IPS-18a (cell line): ENCODE measurements at regions not wholly inside any gene's neighbourhood (a gene's known extent, or its start where the extent isn't known, plus 50 kb on each side); places are given as distances from the start of the nearest gene placed in this dataset.
"Not testable (repeated sequence)": the region's sequence is repeated elsewhere in the genome, so short reads cannot be mapped to it uniquely, and the experiment has no call there.

ENCODE experiments used
- H3K27ac ChIP-seq: one replicate; pipeline ENCODE4 v1.5.1; 2013; ENCODE audit warnings: low read length
- H3K27me3 ChIP-seq: one replicate; pipeline ENCODE4 v1.6.1; 2013; ENCODE audit warnings: mild to moderate bottlenecking, low read length; ENCODE audit not compliant: control insufficient read depth, insufficient read depth
- H3K36me3 ChIP-seq: one replicate; pipeline ENCODE4 v1.6.1; 2013; ENCODE audit warnings: low read depth, low read length; ENCODE audit not compliant: control insufficient read depth
- H3K4me1 ChIP-seq: one replicate; pipeline ENCODE4 v1.6.1; 2013; ENCODE audit warnings: low read depth, low read length; ENCODE audit not compliant: control insufficient read depth
- H3K4me3 ChIP-seq: one replicate; pipeline ENCODE4 v1.5.1; 2013; ENCODE audit warnings: low read length
- H3K9ac ChIP-seq: one replicate; pipeline ENCODE4 v1.6.1; 2013; ENCODE audit warnings: mild to moderate bottlenecking, low read length, moderate library complexity
- H3K9me3 ChIP-seq: one replicate; pipeline ENCODE4 v1.6.1; 2013; ENCODE audit warnings: low read depth, low read length; ENCODE audit not compliant: control insufficient read depth

DNA sequence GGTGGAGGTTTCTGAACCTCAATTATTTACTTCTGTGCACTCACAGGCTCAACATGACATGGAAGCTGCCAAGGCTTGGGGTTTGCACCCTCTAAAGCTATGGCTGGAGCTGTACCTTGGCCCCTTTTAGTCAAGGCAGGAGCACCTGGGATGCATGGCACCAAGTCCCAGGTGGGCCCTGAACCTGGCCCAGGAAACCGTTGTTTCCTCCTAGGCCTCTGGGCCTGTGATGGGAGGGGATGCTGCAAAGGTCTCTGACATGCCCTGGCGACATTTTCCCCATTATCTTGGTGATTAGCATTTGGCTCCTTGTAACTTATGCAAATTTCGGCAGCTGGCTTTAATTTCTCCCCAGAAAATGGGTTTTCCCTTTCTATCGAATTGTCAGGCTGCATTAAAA is 726.1 kb upstream of the POU3F4 start:
- no peak overlapping the region for H3K27ac ChIP-seq
- H3K9ac ChIP-seq = no peak overlapping the region
- no peaks in the 10 kb centered on the region for H3K36me3 ChIP-seq
- peaks cover 41% of the 10 kb centered on the region for H3K9me3 ChIP-seq
- no peaks in the 10 kb centered on the region for H3K4me1 ChIP-seq
- H3K27me3 ChIP-seq = no peaks in the 10 kb centered on the region
- H3K4me3 ChIP-seq = no peak overlapping the region

DNA sequence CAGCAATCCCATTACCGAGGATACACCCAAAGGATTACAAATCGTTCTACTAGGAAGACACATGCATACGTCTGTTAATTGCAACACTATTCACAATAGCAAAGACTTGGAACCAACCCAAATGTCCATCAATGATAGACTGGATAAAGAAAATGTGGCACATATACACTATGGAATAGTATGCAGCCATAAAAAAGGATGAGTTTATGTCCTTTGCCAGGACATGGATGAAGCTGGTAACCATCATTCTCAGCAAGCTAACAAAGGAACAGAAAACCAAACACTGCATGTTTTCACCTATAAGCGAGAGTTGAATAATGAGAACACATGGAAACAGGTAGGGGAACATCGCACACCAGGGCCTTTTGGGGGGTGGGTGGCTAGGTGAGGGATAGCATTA is 695.2 kb upstream of the POU3F4 start:
- H3K27ac ChIP-seq, H3K36me3 ChIP-seq, H3K27me3 ChIP-seq, H3K4me1 ChIP-seq, H3K9ac ChIP-seq, H3K4me3 ChIP-seq: not testable (repeated sequence)
- H3K9me3 ChIP-seq = peaks cover 12% of the 10 kb centered on the region

DNA sequence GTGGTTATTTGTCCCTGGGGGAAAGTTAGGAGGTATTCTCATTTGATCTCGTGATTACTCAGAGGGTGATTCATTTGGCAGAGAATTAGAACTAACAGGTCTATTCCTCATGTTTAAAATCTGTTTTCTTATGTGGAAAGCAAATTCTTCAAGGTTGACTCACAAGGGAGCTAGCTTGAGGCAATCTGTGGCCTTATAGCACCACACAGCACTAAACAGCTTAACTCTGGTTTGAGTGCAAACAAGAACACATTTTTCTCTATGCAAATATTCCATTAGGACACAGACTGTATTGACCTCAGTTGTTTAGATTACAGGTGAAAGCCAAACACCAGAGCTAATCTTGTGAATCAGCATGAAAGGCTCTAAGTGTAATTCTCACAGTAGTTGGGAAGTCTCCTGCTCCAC is 694.4 kb upstream of the POU3F4 start:
- Histone ChIP-seq H3K27ac (no peak overlapping the region), H3K36me3 (no peaks in the 10 kb centered on the region), H3K27me3 (no peaks in the 10 kb centered on the region), H3K4me3 (no peak overlapping the region), H3K9me3 (peaks cover 12% of the 10 kb centered on the region), H3K4me1 (no peaks in the 10 kb centered on the region), H3K9ac (no peak overlapping the region)

DNA sequence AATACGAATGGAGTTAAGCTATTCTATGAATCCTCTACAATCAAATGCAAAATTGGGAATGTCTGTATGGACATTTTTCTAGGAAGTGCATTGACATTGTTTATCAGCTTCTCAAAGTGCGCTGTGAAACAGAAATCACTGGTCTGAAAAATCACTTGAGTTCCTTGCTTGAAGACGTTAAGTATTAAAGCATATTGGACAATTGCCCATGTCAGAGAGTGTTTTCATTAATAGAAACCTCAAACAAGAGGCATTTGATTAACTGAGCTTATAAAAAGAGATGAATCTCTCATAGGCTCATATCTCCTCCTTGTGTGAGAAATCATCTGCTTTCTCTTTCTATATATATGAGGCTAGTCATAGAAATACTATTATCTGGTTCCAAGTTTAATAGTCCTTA is 692.1 kb upstream of the POU3F4 start:
- Histone ChIP-seq H3K27ac (no peak overlapping the region), H3K36me3 (no peaks in the 10 kb centered on the region), H3K9ac (no peak overlapping the region), H3K27me3 (no peaks in the 10 kb centered on the region), H3K9me3 (peaks cover 18% of the 10 kb centered on the region), H3K4me3 (no peak overlapping the region), H3K4me1 (no peaks in the 10 kb centered on the region)

DNA sequence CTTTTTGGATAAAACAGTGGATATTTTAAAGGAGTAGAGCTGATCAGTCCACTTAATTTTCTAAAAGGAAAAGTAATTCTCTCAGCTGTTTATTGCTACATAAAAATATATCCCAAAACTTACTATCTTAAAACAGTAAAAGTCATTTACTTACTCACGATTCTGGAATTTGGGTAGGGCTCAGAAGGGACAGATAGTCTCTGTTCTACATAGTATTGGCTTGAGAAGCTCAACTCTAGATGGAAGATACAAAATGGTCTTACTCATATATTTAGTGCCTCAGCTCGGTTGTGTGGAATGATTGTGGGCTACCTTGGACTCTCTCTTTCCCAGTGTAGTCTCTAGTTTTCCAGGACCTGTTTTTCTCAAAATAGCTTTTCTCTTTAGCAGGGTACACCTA is 691.5 kb upstream of the POU3F4 start:
- peaks cover 15% of the 10 kb centered on the region for H3K9me3 ChIP-seq
- no peak overlapping the region for H3K27ac ChIP-seq
- H3K4me1 ChIP-seq = no peaks in the 10 kb centered on the region
- H3K27me3 ChIP-seq = no peaks in the 10 kb centered on the region
- no peaks in the 10 kb centered on the region for H3K36me3 ChIP-seq
- H3K9ac ChIP-seq = no peak overlapping the region
- H3K4me3 ChIP-seq = no peak overlapping the region

DNA sequence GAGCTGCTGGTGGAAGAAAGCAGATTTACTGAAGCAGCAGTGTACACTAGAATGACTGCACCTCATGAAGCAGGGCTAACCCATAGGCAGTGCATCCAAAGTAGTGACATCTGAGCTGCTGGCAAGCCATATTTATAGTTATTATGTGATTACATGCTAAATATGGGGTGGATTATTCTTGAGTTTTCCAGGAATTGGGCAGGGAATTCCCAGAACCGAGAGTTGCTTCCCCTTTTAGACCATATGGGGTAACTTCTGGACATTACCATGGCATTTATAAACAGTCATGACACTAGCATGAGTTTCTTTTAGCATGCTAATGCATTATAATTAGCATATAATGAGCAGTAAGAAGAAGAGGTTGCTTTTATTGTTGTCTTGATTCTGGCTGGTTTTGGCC is 665.8 kb upstream of the POU3F4 start:
- no peak overlapping the region for H3K27ac ChIP-seq
- H3K4me1 ChIP-seq = no peaks in the 10 kb centered on the region
- H3K4me3 ChIP-seq = no peak overlapping the region

DNA sequence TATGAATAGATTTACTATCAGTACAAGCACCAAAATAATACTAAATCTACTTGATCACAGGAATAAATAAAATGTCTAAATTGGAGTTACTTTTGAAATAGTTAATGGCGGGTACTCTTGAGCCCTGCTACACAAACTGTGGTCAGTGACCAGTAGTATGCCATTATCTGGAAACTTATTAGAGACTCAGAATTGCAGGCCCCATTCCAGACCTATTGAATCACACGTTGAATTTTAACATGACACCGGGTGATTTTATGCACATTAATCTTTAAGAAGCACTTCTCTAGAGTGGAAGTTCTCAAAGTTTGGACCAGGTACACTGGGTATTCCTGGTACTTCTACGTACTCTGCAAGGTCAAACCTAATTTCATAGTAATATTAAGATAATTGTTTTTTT is 660.0 kb upstream of the POU3F4 start:
- H3K27ac ChIP-seq = no peak overlapping the region
- no peak overlapping the region for H3K9ac ChIP-seq
- no peaks in the 10 kb centered on the region for H3K4me1 ChIP-seq
- H3K36me3 ChIP-seq = no peaks in the 10 kb centered on the region
- peaks cover 21% of the 10 kb centered on the region for H3K9me3 ChIP-seq
- no peak overlapping the region for H3K4me3 ChIP-seq
- no peaks in the 10 kb centered on the region for H3K27me3 ChIP-seq

More for the DNA sequence above, 665.8 kb upstream of the POU3F4 start:
- Histone ChIP-seq H3K36me3 (no peaks in the 10 kb centered on the region), H3K9me3 (peaks cover 48% of the 10 kb centered on the region), H3K9ac (no peak overlapping the region), H3K27me3 (no peaks in the 10 kb centered on the region)
